ENCODE measurements at regions not wholly inside any gene's neighbourhood (a gene's known extent, or its start where the extent isn't known, plus 50 kb on each side); places are given as distances from the start of the nearest gene placed in this dataset.

DNA sequence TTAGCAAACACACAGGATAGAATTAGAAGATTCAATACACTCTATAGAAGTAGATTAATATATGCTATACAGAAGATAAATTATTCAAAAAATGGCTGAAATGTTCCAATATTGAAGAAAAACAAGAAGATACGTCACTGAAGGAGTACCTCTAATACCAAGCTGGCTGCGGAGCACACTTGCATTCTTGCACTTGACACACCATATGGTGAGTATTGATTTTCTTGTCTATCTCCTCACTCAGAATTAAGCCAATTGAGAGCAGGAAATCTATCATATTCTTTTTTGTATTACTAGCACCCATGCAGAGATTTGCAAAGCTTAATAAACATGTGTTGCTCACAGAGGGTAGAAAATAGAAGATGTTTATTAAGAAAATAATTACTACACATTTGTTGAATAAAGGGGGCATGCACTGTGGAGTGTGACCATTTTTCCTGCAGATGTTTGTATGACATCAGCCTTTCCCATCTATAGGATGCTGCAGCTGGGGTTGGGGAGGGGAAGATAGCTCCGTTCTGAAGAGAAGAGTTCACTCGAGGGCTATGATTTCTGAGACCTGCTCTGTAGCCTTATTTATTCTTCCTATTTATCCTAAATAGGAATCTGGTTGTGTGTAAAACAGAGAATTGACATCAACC lies 318.1 kb downstream of the HHIPL2 start:
- in situ Hi-C loops (cut with HindIII; ENCODE audit: low pct_unique_long_range_greater_than_20kb, low sequenced_read_pairs): no loop called here
- no peak for DNase-seq (ENCODE audit: low read depth in 1 of 2, low spot score in 1 of 2)

DNA sequence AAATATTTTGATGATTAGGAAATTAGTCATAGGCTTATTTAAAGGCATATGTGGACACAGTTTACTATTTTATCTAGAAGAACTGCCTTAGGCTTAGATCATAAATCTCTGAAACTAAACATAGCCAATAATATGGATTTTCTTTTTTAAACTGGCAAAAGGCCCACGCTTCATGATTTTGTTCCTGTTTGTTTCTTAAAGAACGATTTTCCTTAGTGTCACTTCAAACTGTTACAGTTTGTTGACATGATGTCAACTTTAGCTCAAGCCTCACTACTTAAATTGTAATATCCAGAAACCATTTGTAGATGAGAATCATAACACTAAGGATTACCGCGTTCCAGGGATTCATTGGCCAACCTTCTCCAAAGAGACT lies 322.6 kb downstream of the HHIPL2 start:
- TF ChIP-seq JUND (IDR thresholded peaks at IDR 0.05; ENCODE audit: low read depth): no peak
- DNase-seq (ENCODE audit: low read depth in 1 of 2, low spot score in 1 of 2): no peak
- in situ Hi-C loops (cut with HindIII; ENCODE audit: low pct_unique_long_range_greater_than_20kb, low sequenced_read_pairs): no loop called here

More for the DNA sequence above, 318.1 kb downstream of the HHIPL2 start:
- TF ChIP-seq JUND (IDR thresholded peaks at IDR 0.05; ENCODE audit: low read depth): no peak

DNA sequence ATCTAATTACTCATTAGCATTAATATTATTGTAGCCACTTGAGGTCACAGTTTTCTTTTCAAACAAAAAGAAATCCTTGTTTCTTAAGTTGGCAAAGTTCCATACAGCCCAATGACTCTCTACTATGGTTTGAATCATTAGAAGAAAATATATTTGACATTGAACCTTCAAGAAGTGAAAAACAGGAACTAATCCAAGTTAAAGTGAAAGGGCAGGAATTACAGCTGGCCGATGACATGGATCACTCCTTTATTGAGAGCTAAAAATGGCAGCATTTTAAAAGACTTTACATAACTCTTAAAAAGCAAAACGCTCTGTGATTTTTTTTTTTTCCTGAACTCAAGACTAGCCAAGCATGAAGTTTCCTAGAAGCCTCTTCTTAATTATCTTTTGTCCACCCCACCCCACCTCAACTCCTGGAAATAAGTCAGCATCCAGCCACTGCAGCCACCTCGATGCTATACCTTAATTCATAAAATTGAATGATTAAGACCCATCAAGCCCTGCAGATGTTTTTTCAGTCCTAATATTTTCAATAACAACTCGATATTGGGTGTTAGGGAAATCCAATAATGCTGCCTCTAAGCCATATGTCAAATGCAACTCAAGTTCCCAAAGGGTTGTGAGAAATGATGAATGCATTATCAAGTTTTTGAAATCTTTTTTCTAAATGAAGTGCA lies 323.1 kb downstream of the HHIPL2 start:
- no peak for DNase-seq (ENCODE audit: low read depth in 1 of 2, low spot score in 1 of 2)
- in situ Hi-C loops (cut with HindIII; ENCODE audit: low pct_unique_long_range_greater_than_20kb, low sequenced_read_pairs): no loop called here
- no peak for TF ChIP-seq JUND (IDR thresholded peaks at IDR 0.05; ENCODE audit: low read depth)

DNA sequence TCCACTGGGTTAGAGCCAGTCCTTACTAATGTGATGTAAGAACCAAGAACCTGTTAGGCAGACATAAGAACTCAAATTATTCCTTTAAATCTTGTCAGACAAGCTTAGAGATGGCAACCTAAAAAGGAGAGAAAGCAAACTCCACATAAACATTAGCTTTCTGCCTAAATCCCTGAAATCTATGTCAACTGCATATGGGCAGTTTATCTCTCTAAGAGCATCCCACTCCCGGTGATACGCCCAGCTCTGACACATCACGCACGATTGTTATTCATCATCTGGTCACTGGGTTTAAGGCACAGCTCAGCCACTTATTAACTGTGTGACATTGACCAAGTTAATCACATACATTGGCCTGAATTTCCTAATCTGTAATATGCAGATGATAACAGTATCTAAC lies 323.7 kb downstream of the HHIPL2 start:
- in situ Hi-C loops (cut with HindIII; ENCODE audit: low pct_unique_long_range_greater_than_20kb, low sequenced_read_pairs): no loop called here
- DNase-seq (ENCODE audit: low read depth in 1 of 2, low spot score in 1 of 2): no peak
- no peak for TF ChIP-seq JUND (IDR thresholded peaks at IDR 0.05; ENCODE audit: low read depth)

DNA sequence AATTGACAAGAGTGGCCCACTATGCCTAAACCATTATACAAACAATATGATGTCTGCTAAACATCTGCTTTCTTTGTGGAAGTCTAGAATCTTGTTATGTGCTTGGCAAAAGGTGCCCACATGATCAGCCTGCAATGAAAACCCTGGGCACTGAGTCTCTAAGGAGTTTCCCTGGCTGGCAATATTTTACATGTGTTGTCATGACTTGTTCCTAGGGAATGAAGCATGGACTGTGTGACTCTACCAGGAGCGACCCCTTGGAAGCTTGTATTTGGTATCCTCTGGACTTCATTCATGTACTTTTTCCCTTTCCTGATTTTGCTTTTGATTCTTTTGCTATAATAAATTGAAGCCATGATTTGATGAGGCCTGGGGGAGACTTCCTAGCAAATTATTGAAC lies 324.9 kb downstream of the HHIPL2 start:
- in situ Hi-C loops (cut with HindIII; ENCODE audit: low pct_unique_long_range_greater_than_20kb, low sequenced_read_pairs): no loop called here
- TF ChIP-seq JUND (IDR thresholded peaks at IDR 0.05; ENCODE audit: low read depth): no peak
- DNase-seq (ENCODE audit: low read depth in 1 of 2, low spot score in 1 of 2): no peak

DNA sequence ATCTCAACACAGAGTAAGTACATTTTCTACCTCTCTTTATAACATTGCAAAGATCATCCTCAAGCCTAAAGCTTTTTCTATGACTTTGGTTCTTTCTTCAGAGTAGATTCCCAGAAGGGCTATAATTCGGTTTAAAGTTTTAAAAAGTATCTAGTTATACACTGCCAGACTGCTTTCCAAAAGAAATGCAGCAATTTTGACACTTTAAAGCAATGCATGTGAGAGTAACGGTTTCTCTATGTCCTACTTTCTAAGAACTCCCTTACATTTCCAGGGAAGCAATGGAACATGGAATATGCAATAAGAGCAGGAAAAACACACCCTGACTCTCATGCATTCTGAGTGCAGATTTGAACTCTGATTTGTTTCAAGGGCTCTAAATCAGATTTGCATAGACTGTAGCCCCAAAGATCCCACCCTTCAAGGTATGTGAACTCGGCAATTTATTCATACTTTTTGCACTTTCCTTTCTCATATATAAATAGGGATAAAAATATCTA lies 331.6 kb downstream of the HHIPL2 start:
- no peak for DNase-seq (ENCODE audit: low read depth in 1 of 2, low spot score in 1 of 2)
- no peak for TF ChIP-seq JUND (IDR thresholded peaks at IDR 0.05; ENCODE audit: low read depth)
- in situ Hi-C loops (cut with HindIII; ENCODE audit: low pct_unique_long_range_greater_than_20kb, low sequenced_read_pairs): no loop called here

DNA sequence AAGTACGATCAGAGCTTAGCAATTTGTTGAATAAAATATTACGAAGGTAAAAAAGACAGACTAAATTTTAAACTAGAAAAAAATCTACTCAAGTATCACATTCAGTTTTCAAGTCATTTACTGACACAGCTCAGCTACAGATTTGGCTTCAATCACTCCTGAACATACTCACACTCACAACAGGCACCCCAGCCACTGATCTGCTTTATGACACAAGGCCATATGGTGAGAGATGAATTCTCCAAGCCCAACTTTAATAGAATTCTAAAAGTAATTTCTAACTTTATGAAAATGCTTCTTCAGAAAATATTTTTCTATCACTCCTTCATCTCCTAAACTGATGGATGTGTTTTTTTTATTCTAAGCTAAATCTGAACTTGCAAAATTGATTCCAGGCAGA lies 337.1 kb downstream of the HHIPL2 start:
- no peak for TF ChIP-seq JUND (IDR thresholded peaks at IDR 0.05; ENCODE audit: low read depth)
- no peak for DNase-seq (ENCODE audit: low read depth in 1 of 2, low spot score in 1 of 2)
- in situ Hi-C loops (cut with HindIII; ENCODE audit: low pct_unique_long_range_greater_than_20kb, low sequenced_read_pairs): no loop called here

DNA sequence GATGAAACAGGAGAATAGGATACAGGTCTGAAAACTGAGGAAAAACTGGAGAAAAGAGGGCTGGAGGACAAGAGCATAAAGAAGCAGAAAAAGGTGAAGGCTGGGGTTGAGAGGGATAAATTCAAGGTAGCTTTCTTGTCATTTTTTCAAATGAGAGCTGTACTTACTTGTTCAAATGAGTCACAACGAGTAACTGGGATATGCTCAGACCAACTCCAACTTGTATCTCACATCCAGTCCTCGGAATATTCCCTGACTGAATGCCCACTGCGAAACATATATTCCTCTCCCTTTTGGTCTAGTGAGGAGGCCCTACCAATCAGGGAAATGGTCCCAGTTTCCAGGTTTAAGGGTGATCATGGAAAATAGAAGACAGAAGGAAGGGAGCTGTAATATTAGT lies 343.4 kb downstream of the HHIPL2 start:
- no peak for TF ChIP-seq JUND (IDR thresholded peaks at IDR 0.05; ENCODE audit: low read depth)
- in situ Hi-C loops (cut with HindIII; ENCODE audit: low pct_unique_long_range_greater_than_20kb, low sequenced_read_pairs): no loop called here
- DNase-seq (ENCODE audit: low read depth in 1 of 2, low spot score in 1 of 2): no peak

DNA sequence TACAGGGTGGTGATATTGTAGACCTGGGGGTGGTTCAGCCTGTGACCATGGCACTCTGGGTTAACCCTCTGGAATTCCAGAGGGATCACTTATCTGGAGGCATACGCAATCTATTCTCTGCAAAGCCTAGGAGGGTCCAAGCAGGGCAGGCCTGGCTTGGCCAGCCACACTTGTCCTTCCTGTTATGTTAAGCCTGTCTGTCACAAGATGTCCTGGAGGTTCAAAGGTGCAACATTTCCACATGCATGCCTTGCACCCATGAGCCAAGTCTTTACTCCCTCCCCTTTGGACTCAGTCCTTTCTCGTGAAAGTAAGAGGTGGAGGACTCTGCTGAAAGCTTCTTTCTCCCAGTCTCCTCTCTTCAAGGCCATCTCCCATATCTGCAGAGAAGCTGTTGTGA lies 345.1 kb downstream of the HHIPL2 start:
- TF ChIP-seq JUND (IDR thresholded peaks at IDR 0.05; ENCODE audit: low read depth): no peak
- in situ Hi-C loops (cut with HindIII; ENCODE audit: low pct_unique_long_range_greater_than_20kb, low sequenced_read_pairs): no loop called here
- no peak for DNase-seq (ENCODE audit: low read depth in 1 of 2, low spot score in 1 of 2)

DNA sequence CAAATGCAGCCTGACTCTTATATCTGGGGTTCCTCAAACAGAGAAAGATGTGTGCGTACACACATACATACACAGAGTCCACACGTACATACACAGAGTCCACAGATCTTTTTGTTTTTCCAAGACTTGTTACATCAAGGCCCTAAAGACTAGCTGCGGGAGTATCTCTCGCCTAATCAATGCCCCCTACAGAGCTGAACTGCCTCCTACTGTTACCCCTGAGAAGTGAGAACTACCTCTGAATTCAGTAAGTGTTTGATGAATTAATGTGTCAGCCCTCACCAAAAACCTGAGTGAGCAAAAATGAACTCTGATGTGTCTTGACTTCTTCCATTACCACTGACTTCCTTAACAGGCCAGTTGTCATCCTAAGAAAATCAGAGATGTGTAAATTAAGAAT lies 351.2 kb downstream of the HHIPL2 start:
- TF ChIP-seq JUND (IDR thresholded peaks at IDR 0.05; ENCODE audit: low read depth): no peak
- in situ Hi-C loops (cut with HindIII; ENCODE audit: low pct_unique_long_range_greater_than_20kb, low sequenced_read_pairs): no loop called here
- no peak for DNase-seq (ENCODE audit: low read depth in 1 of 2, low spot score in 1 of 2)

DNA sequence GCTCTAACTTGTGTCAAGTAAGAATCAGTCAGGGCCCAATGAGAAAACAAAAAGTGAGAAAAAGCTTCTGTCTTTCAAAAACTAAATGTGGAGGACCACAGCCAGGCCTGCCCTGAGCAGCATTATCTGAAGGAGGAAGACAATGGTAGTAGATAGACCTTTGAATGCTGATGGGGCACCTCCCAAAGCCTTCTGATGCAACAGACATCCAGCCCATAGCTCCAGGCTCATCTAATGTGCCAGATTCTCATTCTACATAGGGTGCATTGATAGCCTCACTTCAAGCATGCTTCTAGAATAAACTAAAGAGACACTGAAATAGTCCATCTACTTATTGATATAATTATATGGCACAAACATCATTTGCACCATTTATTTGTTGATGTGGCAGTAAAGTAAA lies 351.6 kb downstream of the HHIPL2 start:
- in situ Hi-C loops (cut with HindIII; ENCODE audit: low pct_unique_long_range_greater_than_20kb, low sequenced_read_pairs): no loop called here
- DNase-seq (ENCODE audit: low read depth in 1 of 2, low spot score in 1 of 2): no peak

DNA sequence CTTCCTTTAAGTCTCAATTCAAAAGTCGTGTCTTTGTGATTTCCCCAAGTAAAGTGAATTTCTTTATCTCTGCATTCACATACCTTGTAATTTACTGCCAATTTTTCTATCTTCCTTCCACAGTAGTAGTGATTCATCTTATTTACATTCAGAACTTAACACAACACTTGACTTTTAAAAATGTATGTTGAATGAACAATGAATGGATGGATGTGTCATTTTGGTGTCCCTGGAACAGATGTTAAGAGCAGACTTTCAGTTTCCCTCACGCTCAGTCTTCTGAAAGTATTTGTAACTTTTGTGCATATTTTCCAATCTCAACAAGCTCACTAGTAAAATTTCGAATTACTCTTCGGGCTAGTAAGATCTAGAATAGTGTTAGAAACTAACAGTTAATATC lies 352.0 kb downstream of the HHIPL2 start:
- in situ Hi-C loops (cut with HindIII; ENCODE audit: low pct_unique_long_range_greater_than_20kb, low sequenced_read_pairs): no loop called here
- DNase-seq (ENCODE audit: low read depth in 1 of 2, low spot score in 1 of 2): no peak
- TF ChIP-seq JUND (IDR thresholded peaks at IDR 0.05; ENCODE audit: low read depth): no peak

More for the DNA sequence above, 351.6 kb downstream of the HHIPL2 start:
- no peak for TF ChIP-seq JUND (IDR thresholded peaks at IDR 0.05; ENCODE audit: low read depth)

DNA sequence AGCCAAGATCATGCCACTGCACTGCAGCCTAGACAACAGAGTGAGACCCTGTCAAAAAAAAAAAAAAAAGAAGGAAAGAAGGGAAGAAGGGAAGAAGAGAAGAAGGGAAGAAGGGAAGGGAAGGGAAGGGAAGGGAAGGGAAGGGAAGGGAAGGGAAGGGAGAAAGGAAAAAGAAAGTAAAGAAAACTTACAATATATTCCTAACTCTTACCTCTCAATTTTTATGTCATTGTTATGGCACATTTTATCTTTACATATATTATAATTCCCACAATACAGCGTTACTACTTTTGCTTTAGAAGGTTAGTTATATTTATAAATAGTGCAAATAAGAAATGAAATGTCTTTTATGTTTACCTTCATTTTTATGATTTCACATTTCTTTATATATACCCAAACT lies 358.7 kb downstream of the HHIPL2 start:
- DNase-seq (ENCODE audit: low read depth in 1 of 2, low spot score in 1 of 2): no peak
- in situ Hi-C loops (cut with HindIII; ENCODE audit: low pct_unique_long_range_greater_than_20kb, low sequenced_read_pairs): no loop called here
- TF ChIP-seq JUND (IDR thresholded peaks at IDR 0.05; ENCODE audit: low read depth): no peak

Data from T47D (cell line).